ENCODE measurements at regions not wholly inside any gene's neighbourhood (a gene's known extent, or its start where the extent isn't known, plus 50 kb on each side); places are given as distances from the start of the nearest gene placed in this dataset.

GRCh38 chr13:93038187-93038586 is 188.4 kb upstream of the GPC6 start:
- Histone ChIP-seq H3K27me3 (ENCODE audit: control insufficient read depth in 2 of 2, insufficient read depth in 2 of 2, low read length in 2 of 2) (no peaks in the 10 kb centered on the region), H3K27ac (ENCODE audit: insufficient read depth, low read depth, low read length) (no peak overlapping the region), H3K9me1 (replicated peaks; ENCODE audit: control insufficient read depth, extremely low read depth, insufficient read depth, low read length) (no peaks in the 10 kb centered on the region), H3K4me2 (ENCODE audit: insufficient read depth, low read length) (no peak overlapping the region), H4K20me1 (replicated peaks; ENCODE audit: control insufficient read depth, extremely low read depth, insufficient read depth, low read length) (no peaks in the 10 kb centered on the region), H3K9me3 (replicated peaks; ENCODE audit: control insufficient read depth, insufficient read depth, low read length) (peaks cover 3% of the 10 kb centered on the region), H3K79me2 (ENCODE audit: control insufficient read depth, insufficient read depth, low read length) (no peaks in the 10 kb centered on the region), H2AFZ (ENCODE audit: low read depth, low read length) (no peak overlapping the region), H3K36me3 (ENCODE audit: control insufficient read depth in 2 of 2, extremely low read depth in 1 of 2, insufficient read depth in 2 of 2, low read length in 2 of 2) (no peaks in the 10 kb centered on the region), H3K4me1 (ENCODE audit: control insufficient read depth, extremely low read depth, insufficient read depth, low read length) (no peaks in the 10 kb centered on the region), H3K9ac (replicated peaks; ENCODE audit: extremely low read depth, insufficient read depth, low read length) (no peak overlapping the region), H3K4me3 (replicated peaks in 1 of 3; ENCODE audit: insufficient read depth in 1 of 3, low read depth in 1 of 3, low read length in 3 of 3) (no peak overlapping the region)
- TF ChIP-seq EZH2 (IDR thresholded peaks at IDR 0.05; ENCODE audit: borderline replicate concordance, low read depth, low read length, severe bottlenecking): no peak
- TF ChIP-seq MYC (IDR thresholded peaks at IDR 0.05; ENCODE audit: low read depth, low read length): no peak
- TF ChIP-seq JUN (IDR thresholded peaks at IDR 0.05; ENCODE audit: borderline replicate concordance, insufficient read depth, insufficient read length, low read depth): no peak
- TF ChIP-seq CTCF (IDR thresholded peaks at IDR 0.05; ENCODE audit: extremely low read depth in 1 of 2, insufficient read depth in 1 of 2, low read depth in 1 of 2, low read length in 2 of 2): no peak
- TF ChIP-seq POLR2A (IDR thresholded peaks at IDR 0.05; ENCODE audit: low read depth, low read length): no peak
- TF ChIP-seq FOS (IDR thresholded peaks at IDR 0.05; ENCODE audit: borderline replicate concordance, insufficient read depth, low read length): no peak
- no peak for TF ChIP-seq GATA2 (IDR thresholded peaks at IDR 0.05; ENCODE audit: insufficient read depth, insufficient read length, low read depth, low read length)
- no peak for TF ChIP-seq POLR2AphosphoS5 (IDR thresholded peaks at IDR 0.05; ENCODE audit: insufficient read depth, low read depth, low read length)
- no peak for TF ChIP-seq MAX (IDR thresholded peaks at IDR 0.05; ENCODE audit: insufficient read depth, insufficient read length)
- POLR2A ChIA-PET: no interaction called here
- intact Hi-C loops (cut with micrococcal nuclease): no loop called here
- BruUV-seq (replicated peaks): no TSS peak
- CTCF ChIA-PET: no interaction called here
- dilution Hi-C loops (cut with MboI; ENCODE audit: extremely low pct_ligation_motif_present, low sequenced_read_pairs): no loop called here
- FAIRE-seq (no peak), DNase-seq (ENCODE audit: low read depth, low spot score) (no peak)

Data from endothelial cell of umbilical vein (primary cell).